Mucosa of descending colon (tissue), 3 donors: ENCODE measurements at regions not wholly inside any gene's neighbourhood (a gene's known extent, or its start where the extent isn't known, plus 50 kb on each side); places are given as distances from the start of the nearest gene placed in this dataset.
A peak's percentile ranks its signal among the peaks of the same experiment; 100 is the strongest.

ENCODE experiments used
- ATAC-seq: fragments of 200-7000 bp; cut with Tn5 transposase; one replicate; pipeline ENCODE4 v1.9.1; 2020; ENCODE audit warnings: mild to moderate bottlenecking, moderate library complexity
- DNase-seq, 3 donors: peaks; one replicate each; pipeline ENCODE4 v3.0.0-alpha.2; 2020
- H3K36me3 ChIP-seq: fragments of 200-600 bp; one replicate; pipeline ENCODE4 v1.8.0; 2021; ENCODE audit warnings: low read depth, mild to moderate bottlenecking
- H3K4me1 ChIP-seq: fragments of 200-600 bp; one replicate; pipeline ENCODE4 v1.8.0; 2021; ENCODE audit warnings: low read depth, mild to moderate bottlenecking
- H3K4me3 ChIP-seq: fragments of 200-600 bp; one replicate; pipeline ENCODE4 v1.8.0; 2021; ENCODE audit warnings: mild to moderate bottlenecking
- H3K9me3 ChIP-seq: fragments of 200-600 bp; one replicate; pipeline ENCODE4 v1.8.0; 2021; ENCODE audit warnings: mild to moderate bottlenecking
- CTCF ChIP-seq: fragments of 200-600 bp; IDR thresholded peaks from one replicate; pipeline ENCODE4 v1.8.0; 2022; ENCODE audit warnings: antibody characterized with exemption, mild to moderate bottlenecking
- intact Hi-C, 2 donors: fragments of 100-400 bp; cut with DNase I in 1 of 2; cut with micrococcal nuclease in 1 of 2; formaldehyde crosslinking; loops; one replicate each; pipeline versions ENCODE4 v1.11.0 to v1.11.1; 2022; cut with DNase I, micrococcal nuclease
- donor health status: DM: no; HTN: no; CAD: no; lungs with moderate emphysema.
- donor health status: DM: no; HTN: no; CAD: no.
- donor health status: DM: no; HTN: yes; CAD: no.

- no peak overlapping the region for H3K4me3 ChIP-seq
- intact Hi-C loops = no loop called here
- no peaks in the 10 kb centered on the region for H3K36me3 ChIP-seq
- H3K4me1 ChIP-seq = no peaks in the 10 kb centered on the region
- DNase-seq (no peak), ATAC-seq (no peak)
- H3K9me3 ChIP-seq = no peaks in the 10 kb centered on the region
- no peak for TF ChIP-seq CTCF
Observed at GRCh38 chr9:30732060-30732459, 1652.4 kb upstream of the ACO1 start.

GRCh38 chr9:30744871-30745270 is 1639.6 kb upstream of the ACO1 start:
- no peaks in the 10 kb centered on the region for H3K9me3 ChIP-seq
- no peak overlapping the region for H3K4me3 ChIP-seq
- no peak for TF ChIP-seq CTCF
- no peaks in the 10 kb centered on the region for H3K36me3 ChIP-seq
- intact Hi-C loops = no loop called here
- no peak for ATAC-seq
- DNase-seq = no peak
- H3K4me1 ChIP-seq = no peaks in the 10 kb centered on the region

GRCh38 chr9:30746589-30746988 is 1637.9 kb upstream of the ACO1 start:
- no peak for TF ChIP-seq CTCF
- Histone ChIP-seq H3K4me1 (no peaks in the 10 kb centered on the region), H3K36me3 (no peaks in the 10 kb centered on the region), H3K9me3 (no peaks in the 10 kb centered on the region), H3K4me3 (no peak overlapping the region)
- intact Hi-C loops = no loop called here
- ATAC-seq = no peak
- DNase-seq = no peak

GRCh38 chr9:30757723-30758122 is 1626.7 kb upstream of the ACO1 start:
- ATAC-seq (no peak), DNase-seq (peak in 1 of 3 donors; percentile 33)
- Histone ChIP-seq H3K9me3 (no peaks in the 10 kb centered on the region), H3K4me3 (no peak overlapping the region), H3K4me1 (no peaks in the 10 kb centered on the region), H3K36me3 (no peaks in the 10 kb centered on the region)
- TF ChIP-seq CTCF = no peak
- intact Hi-C loops = no loop called here

GRCh38 chr9:30758726-30759446 is 1625.6 kb upstream of the ACO1 start:
- no peak for TF ChIP-seq CTCF
- DNase-seq (peak in 2 of 3 donors; percentile 5 to 37), ATAC-seq (no peak)
- Histone ChIP-seq H3K36me3 (no peaks in the 10 kb centered on the region), H3K4me1 (no peaks in the 10 kb centered on the region), H3K9me3 (no peaks in the 10 kb centered on the region), H3K4me3 (no peak overlapping the region)
- intact Hi-C loops = no loop called here

GRCh38 chr9:30765318-30765717 is 1619.1 kb upstream of the ACO1 start:
- intact Hi-C loops = no loop called here
- no peak for DNase-seq
- no peak for ATAC-seq
- H3K4me3 ChIP-seq = no peak overlapping the region
- H3K36me3 ChIP-seq = no peaks in the 10 kb centered on the region
- no peaks in the 10 kb centered on the region for H3K9me3 ChIP-seq
- no peaks in the 10 kb centered on the region for H3K4me1 ChIP-seq
- no peak for TF ChIP-seq CTCF
